Hepatocyte (in vitro differentiated cells): ENCODE measurements at regions not wholly inside any gene's neighbourhood (a gene's known extent, or its start where the extent isn't known, plus 50 kb on each side); places are given as distances from the start of the nearest gene placed in this dataset.

Experiments used
- CTCF ChIP-seq: fragments of 200-600 bp; sonication (generic); IDR thresholded peaks from 2 replicates; pipeline ENCODE4 v1.5.1; 2016; ENCODE audit warnings: antibody characterized with exemption, mild to moderate bottlenecking; ENCODE audit not compliant: poor library complexity
- EZH2 ChIP-seq: fragments of 200-600 bp; sonication (generic); IDR thresholded peaks from 2 replicates; pipeline ENCODE4 v1.6.1; 2016; ENCODE audit warnings: antibody characterized with exemption, mild to moderate bottlenecking, borderline replicate concordance
- EZH2phosphoT487 ChIP-seq: fragments of 200-600 bp; sonication (generic); IDR thresholded peaks from one replicate; pipeline ENCODE4 v1.6.1; 2018; ENCODE audit warnings: antibody characterized with exemption, mild to moderate bottlenecking, low read depth, moderate library complexity; ENCODE audit not compliant: unreplicated experiment, severe bottlenecking

- TF ChIP-seq CTCF (no peak), EZH2phosphoT487 (no peak), EZH2 (no peak)
These were observed 855.6 kb upstream of the TMEM132C start for GRCh38 chr12:127411166-127411915.
